Neural progenitor cell (in vitro differentiated cells): ENCODE measurements at regions not wholly inside any gene's neighbourhood (a gene's known extent, or its start where the extent isn't known, plus 50 kb on each side); places are given as distances from the start of the nearest gene placed in this dataset.

Experiments
- EZH2 ChIP-seq: fragments of 200-600 bp; sonication (generic); IDR thresholded peaks from 2 replicates; pipeline ENCODE4 v1.6.1; 2017; ENCODE audit warnings: antibody characterized with exemption, mild to moderate bottlenecking, moderate library complexity
- TF ChIP-seq, protein P1 (sequence below): fragments of 200-600 bp; sonication (generic); IDR thresholded peaks from 2 replicates; pipeline ENCODE4 v1.5.1; 2017; ENCODE audit warnings: antibody characterized with exemption, mild to moderate bottlenecking

DNA sequence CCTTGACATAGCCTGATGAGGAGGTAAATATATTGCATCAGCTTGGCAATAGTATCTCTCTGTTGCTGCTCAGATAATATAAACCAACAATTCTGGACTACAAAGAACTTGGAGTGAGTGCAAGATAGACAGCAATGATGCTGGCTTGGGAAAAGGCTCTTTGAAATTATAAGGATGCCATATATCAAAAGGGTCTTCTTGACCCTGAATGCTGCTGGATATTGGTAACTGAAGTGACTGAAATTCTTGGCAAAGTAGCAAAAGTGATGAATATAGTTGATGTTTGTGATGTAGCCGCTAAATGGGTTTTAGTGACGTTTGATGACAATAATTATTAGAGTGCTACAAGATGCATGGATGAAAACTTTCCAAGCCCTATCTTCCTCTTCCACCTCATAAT lies 1391.6 kb downstream of the ADGRL3 start:
- TF ChIP-seq EZH2 = no peak
- TF ChIP-seq, protein P1, sequence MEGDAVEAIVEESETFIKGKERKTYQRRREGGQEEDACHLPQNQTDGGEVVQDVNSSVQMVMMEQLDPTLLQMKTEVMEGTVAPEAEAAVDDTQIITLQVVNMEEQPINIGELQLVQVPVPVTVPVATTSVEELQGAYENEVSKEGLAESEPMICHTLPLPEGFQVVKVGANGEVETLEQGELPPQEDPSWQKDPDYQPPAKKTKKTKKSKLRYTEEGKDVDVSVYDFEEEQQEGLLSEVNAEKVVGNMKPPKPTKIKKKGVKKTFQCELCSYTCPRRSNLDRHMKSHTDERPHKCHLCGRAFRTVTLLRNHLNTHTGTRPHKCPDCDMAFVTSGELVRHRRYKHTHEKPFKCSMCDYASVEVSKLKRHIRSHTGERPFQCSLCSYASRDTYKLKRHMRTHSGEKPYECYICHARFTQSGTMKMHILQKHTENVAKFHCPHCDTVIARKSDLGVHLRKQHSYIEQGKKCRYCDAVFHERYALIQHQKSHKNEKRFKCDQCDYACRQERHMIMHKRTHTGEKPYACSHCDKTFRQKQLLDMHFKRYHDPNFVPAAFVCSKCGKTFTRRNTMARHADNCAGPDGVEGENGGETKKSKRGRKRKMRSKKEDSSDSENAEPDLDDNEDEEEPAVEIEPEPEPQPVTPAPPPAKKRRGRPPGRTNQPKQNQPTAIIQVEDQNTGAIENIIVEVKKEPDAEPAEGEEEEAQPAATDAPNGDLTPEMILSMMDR = no peak
